Peyer's patch (tissue), 4 donors: ENCODE measurements at regions not wholly inside any gene's neighbourhood (a gene's known extent, or its start where the extent isn't known, plus 50 kb on each side); places are given as distances from the start of the nearest gene placed in this dataset.

Source experiments
- CTCF ChIP-seq, 6 experiments: fragments of 450-650 bp in 4 of 6; fragments of 200-600 bp in 2 of 6; sonication (generic) in 1 of 6; IDR thresholded peaks; one replicate each; pipeline ENCODE4 v1.5.1; 2017 to 2019; ENCODE audit warnings: antibody characterized with exemption in 6 of 6, mild to moderate bottlenecking in 3 of 6, moderate library complexity in 1 of 6
- POLR2A ChIP-seq, 2 donors: fragments of 450-650 bp; IDR thresholded peaks; one replicate each; pipeline ENCODE4 v1.5.1; 2017; ENCODE audit warnings: antibody characterized with exemption in 2 of 2, mild to moderate bottlenecking in 2 of 2, moderate library complexity in 2 of 2

DNA sequence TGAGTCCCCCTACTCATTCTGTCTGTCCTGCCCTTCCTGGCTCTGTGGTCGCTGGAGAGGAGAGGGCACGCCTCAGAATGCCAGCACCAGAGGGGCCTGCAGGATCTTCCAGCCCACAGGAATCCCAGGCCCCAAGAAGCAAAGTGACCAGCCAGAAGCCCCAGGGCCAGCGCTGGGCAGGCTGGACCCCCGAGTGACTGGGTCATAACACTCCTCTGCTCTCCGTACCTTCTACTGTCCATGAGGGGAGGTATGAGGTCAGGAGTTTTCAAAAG lies 102.6 kb upstream of the GPR26 start:
- TF ChIP-seq CTCF (IDR thresholded peaks at IDR 0.05) (no peak), POLR2A (IDR thresholded peaks at IDR 0.05) (no peak)
